ENCODE measurements at regions not wholly inside any gene's neighbourhood (a gene's known extent, or its start where the extent isn't known, plus 50 kb on each side); places are given as distances from the start of the nearest gene placed in this dataset.

DNA sequence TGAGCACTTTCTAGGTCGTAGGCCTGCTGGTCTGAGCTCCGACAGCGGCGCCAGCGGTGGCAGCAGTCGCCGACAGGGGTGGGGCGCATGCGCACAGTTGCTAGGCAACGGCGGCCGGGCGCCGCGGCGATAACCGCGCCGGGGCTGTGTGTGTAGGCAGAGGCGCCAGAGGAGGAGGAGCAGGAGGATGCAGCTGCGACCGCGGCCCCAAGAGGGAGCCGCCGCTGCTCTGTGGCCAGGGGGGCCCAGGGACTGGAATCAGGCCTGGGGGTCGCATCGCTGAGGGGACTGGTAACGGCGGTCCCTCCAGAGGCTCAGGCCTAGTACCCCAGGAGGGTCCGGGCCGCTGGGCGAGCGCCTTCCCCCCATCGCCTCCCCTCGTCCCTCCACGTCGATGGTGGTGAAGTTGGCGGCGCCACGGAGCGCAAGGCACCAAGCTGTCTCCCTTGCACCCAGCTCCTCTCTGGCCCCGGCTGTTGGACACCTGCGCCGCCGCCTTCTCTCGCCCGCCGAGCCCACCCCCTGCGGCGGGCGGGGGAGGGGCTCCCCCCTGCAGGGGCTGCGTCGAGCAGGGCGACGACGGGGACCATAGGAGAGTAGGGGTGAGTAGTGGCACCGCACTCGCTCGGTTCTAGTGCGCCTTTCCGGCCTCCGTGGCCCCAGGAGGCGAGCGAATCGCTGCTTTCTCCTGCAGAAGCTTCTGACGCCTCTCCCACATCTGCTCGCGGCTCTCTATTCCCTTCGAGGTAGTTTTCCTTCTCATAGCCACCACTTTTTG lies 58.6 kb upstream of the ZC4H2 start, which contains the start of gene ZC3H12B:
- TF ChIP-seq, protein P1, sequence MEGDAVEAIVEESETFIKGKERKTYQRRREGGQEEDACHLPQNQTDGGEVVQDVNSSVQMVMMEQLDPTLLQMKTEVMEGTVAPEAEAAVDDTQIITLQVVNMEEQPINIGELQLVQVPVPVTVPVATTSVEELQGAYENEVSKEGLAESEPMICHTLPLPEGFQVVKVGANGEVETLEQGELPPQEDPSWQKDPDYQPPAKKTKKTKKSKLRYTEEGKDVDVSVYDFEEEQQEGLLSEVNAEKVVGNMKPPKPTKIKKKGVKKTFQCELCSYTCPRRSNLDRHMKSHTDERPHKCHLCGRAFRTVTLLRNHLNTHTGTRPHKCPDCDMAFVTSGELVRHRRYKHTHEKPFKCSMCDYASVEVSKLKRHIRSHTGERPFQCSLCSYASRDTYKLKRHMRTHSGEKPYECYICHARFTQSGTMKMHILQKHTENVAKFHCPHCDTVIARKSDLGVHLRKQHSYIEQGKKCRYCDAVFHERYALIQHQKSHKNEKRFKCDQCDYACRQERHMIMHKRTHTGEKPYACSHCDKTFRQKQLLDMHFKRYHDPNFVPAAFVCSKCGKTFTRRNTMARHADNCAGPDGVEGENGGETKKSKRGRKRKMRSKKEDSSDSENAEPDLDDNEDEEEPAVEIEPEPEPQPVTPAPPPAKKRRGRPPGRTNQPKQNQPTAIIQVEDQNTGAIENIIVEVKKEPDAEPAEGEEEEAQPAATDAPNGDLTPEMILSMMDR (IDR thresholded peaks at IDR 0.05 in 4 of 5, conservative IDR thresholded peaks at IDR 0.05 in 1 of 5), result peak in 1 of 5 experiments; percentile 18
- TF ChIP-seq POLR2A (IDR thresholded peaks at IDR 0.05), result no peak

All from gastrocnemius medialis (tissue), 4 donors.